CD14-positive monocyte (primary cell): ENCODE measurements at regions not wholly inside any gene's neighbourhood (a gene's known extent, or its start where the extent isn't known, plus 50 kb on each side); places are given as distances from the start of the nearest gene placed in this dataset.

Experiments
- DNase-seq, 3 donors: peaks; one replicate each; pipeline ENCODE4 v3.0.0-alpha.2; 2011 to 2022
- H2AFZ ChIP-seq: 2 replicates; pipeline ENCODE4 v1.6.0; 2012; ENCODE audit warnings: mild to moderate bottlenecking, low read depth, low read length, inconsistent platforms; ENCODE audit not compliant: insufficient read depth, poor library complexity, severe bottlenecking
- H3K27ac ChIP-seq, 2 donors: 1 replicate in 1 of 2; 2 replicates in 1 of 2; pipeline ENCODE4 v1.5.1; 2012 to 2013; ENCODE audit warnings: low read length in 2 of 2, control low read depth in 1 of 2, inconsistent platforms in 1 of 2, low read depth in 1 of 2, mild to moderate bottlenecking in 1 of 2
- H3K27me3 ChIP-seq, 2 donors: one replicate each; pipeline versions ENCODE4 v1.6.0 to v1.6.1; 2011 to 2013; ENCODE audit warnings: low read length in 2 of 2; ENCODE audit not compliant: control insufficient read depth in 2 of 2, insufficient read depth in 2 of 2
- H3K36me3 ChIP-seq, 2 donors: replicated peaks in 1 of 2; 1 replicate in 1 of 2; 2 replicates in 1 of 2; pipeline versions ENCODE4 v1.5.1 to v1.6.1; 2012 to 2013; ENCODE audit warnings: low read length in 2 of 2, control low read depth in 1 of 2, inconsistent platforms in 1 of 2, mild to moderate bottlenecking in 1 of 2; ENCODE audit not compliant: insufficient read depth in 2 of 2, control insufficient read depth in 1 of 2
- H3K4me1 ChIP-seq, 2 donors: 1 replicate in 1 of 2; 2 replicates in 1 of 2; pipeline versions ENCODE4 v1.5.1 to v1.6.1; 2012 to 2013; ENCODE audit warnings: low read length in 2 of 2, control low read depth in 1 of 2, inconsistent platforms in 1 of 2, mild to moderate bottlenecking in 1 of 2, moderate library complexity in 1 of 2; ENCODE audit not compliant: insufficient read depth in 2 of 2, control insufficient read depth in 1 of 2
- H3K4me2 ChIP-seq: replicated peaks from 2 replicates; pipeline ENCODE3; 2012; ENCODE audit warnings: low read length, moderate library complexity, mild to moderate bottlenecking; ENCODE audit not compliant: poor library complexity, severe bottlenecking; ENCODE audit errors: extremely low read depth
- H3K4me3 ChIP-seq, 3 experiments: fragments of 200-600 bp in 1 of 3; sonication (generic) in 1 of 3; replicated peaks in 1 of 3; 1 replicate in 2 of 3; 2 replicates in 1 of 3; pipeline ENCODE4 v1.5.1; 2011 to 2013; ENCODE audit warnings: low read length in 3 of 3, mild to moderate bottlenecking in 3 of 3, control low read depth in 2 of 3, low read depth in 2 of 3, inconsistent platforms in 1 of 3, moderate library complexity in 1 of 3
- H3K79me2 ChIP-seq: 2 replicates; pipeline ENCODE4 v1.6.0; 2012; ENCODE audit warnings: mild to moderate bottlenecking, control low read depth, inconsistent platforms, low read length, moderate library complexity; ENCODE audit not compliant: insufficient read depth
- H3K9ac ChIP-seq: 2 replicates; pipeline ENCODE4 v1.6.0; 2017; ENCODE audit warnings: low read length, mild to moderate bottlenecking; ENCODE audit not compliant: insufficient read depth, poor library complexity, severe bottlenecking
- H3K9me3 ChIP-seq, 2 donors: replicated peaks in 1 of 2; 1 replicate in 1 of 2; 2 replicates in 1 of 2; pipeline versions ENCODE4 v1.5.1 to v1.6.1; 2012 to 2013; ENCODE audit warnings: low read length in 2 of 2, control low read depth in 1 of 2; ENCODE audit not compliant: control insufficient read depth in 1 of 2, insufficient read depth in 1 of 2
- H4K20me1 ChIP-seq: 2 replicates; pipeline ENCODE4 v1.6.0; 2012; ENCODE audit warnings: mild to moderate bottlenecking, low read length, control low read depth, moderate library complexity; ENCODE audit not compliant: insufficient read depth
- H3K27ac Mint-ChIP-seq, 7 donors: one replicate each; pipeline ENCODE4 v1.8.0; 2020; ENCODE audit warnings: mild to moderate bottlenecking in 7 of 7, mixed read lengths in 7 of 7, moderate library complexity in 6 of 7, inconsistent platforms in 2 of 7
- H3K27me3 Mint-ChIP-seq, 3 donors: one replicate each; pipeline ENCODE4 v1.8.0; 2021 to 2022; ENCODE audit warnings: low read depth in 3 of 3, mild to moderate bottlenecking in 3 of 3, mixed read lengths in 3 of 3, moderate library complexity in 3 of 3, inconsistent platforms in 1 of 3
- H3K36me3 Mint-ChIP-seq, 2 donors: one replicate each; pipeline ENCODE4 v1.8.0; 2020; ENCODE audit warnings: mixed read lengths in 2 of 2, inconsistent platforms in 1 of 2, mild to moderate bottlenecking in 1 of 2
- H3K4me1 Mint-ChIP-seq: one replicate; pipeline ENCODE4 v1.8.0; 2020; ENCODE audit warnings: mild to moderate bottlenecking, mixed read lengths
- H3K4me3 Mint-ChIP-seq, 2 donors: one replicate each; pipeline ENCODE4 v1.8.0; 2020; ENCODE audit warnings: mild to moderate bottlenecking in 2 of 2, mixed read lengths in 2 of 2, moderate library complexity in 1 of 2
- H3K9me3 Mint-ChIP-seq, 7 donors: one replicate each; pipeline ENCODE4 v1.8.0; 2020 to 2022; ENCODE audit warnings: mixed read lengths in 7 of 7, mild to moderate bottlenecking in 6 of 7, moderate library complexity in 6 of 7, inconsistent platforms in 2 of 7
- WGBS: methylation state at CpG from one replicate; pipeline ENCODE4 v1.1.5; 2013; ENCODE audit warnings: missing lambda C conversion rate; ENCODE audit not compliant: insufficient coverage; 5-methylcytosine and 5-hydroxymethylcytosine counted together
- intact Hi-C, 2 donors: fragments of 100-400 bp; cut with micrococcal nuclease; formaldehyde crosslinking; loops; one replicate each; pipeline versions ENCODE4 v1.15.0 to v1.15.1; 2023
- TF ChIP-seq, protein P1 (sequence below): fragments of 200-600 bp; IDR thresholded peaks from one replicate; pipeline ENCODE4 v1.8.0; 2022; ENCODE audit warnings: antibody characterized with exemption, mild to moderate bottlenecking

DNA sequence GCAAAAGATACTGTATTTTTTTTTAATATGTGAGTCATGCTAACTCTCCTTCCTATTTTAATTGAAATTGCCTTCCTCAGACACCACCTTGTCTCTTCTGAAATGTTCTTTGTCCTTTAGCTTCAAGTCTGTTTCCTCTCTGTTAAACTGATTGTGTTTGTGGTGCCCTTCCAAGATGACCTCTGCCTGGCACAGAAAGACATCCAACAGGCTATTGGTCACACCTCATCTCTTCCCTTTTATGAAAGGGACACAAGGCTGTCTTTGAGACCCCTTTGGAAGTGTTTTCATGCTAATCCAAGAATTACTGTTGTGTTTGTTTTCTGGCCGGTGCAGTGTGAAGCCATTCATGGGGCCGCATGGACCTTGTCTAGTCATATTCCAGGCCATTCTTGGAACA lies 94.0 kb upstream of the PIK3C3 start:
- Mint-ChIP-seq H3K4me3 (no peak overlapping the region), H3K4me1 (no peaks in the 10 kb centered on the region), H3K27ac (no peak overlapping the region), H3K36me3 (no peaks in the 10 kb centered on the region), H3K9me3 (peaks cover 0 to 8% (median 5%) of the 10 kb centered on the region in 7 donors), H3K27me3 (peaks cover 0 to 2% (median 0%) of the 10 kb centered on the region in 3 donors)
- H3K4me3 ChIP-seq: no peak overlapping the region
- H3K4me1 ChIP-seq: no peaks in the 10 kb centered on the region
- no peaks in the 10 kb centered on the region for H4K20me1 ChIP-seq
- H2AFZ ChIP-seq: no peak overlapping the region
- H3K27me3 ChIP-seq: no peaks in the 10 kb centered on the region
- H3K9me3 ChIP-seq: no peaks in the 10 kb centered on the region
- no peak overlapping the region for H3K27ac ChIP-seq
- H3K9ac ChIP-seq: no peak overlapping the region
- no peaks in the 10 kb centered on the region for H3K79me2 ChIP-seq
- intact Hi-C loops: no loop called here
- 94% methylated on average over 2 of the region's 2 CpGs for WGBS
- H3K4me2 ChIP-seq: no peak overlapping the region
- TF ChIP-seq, protein P1, sequence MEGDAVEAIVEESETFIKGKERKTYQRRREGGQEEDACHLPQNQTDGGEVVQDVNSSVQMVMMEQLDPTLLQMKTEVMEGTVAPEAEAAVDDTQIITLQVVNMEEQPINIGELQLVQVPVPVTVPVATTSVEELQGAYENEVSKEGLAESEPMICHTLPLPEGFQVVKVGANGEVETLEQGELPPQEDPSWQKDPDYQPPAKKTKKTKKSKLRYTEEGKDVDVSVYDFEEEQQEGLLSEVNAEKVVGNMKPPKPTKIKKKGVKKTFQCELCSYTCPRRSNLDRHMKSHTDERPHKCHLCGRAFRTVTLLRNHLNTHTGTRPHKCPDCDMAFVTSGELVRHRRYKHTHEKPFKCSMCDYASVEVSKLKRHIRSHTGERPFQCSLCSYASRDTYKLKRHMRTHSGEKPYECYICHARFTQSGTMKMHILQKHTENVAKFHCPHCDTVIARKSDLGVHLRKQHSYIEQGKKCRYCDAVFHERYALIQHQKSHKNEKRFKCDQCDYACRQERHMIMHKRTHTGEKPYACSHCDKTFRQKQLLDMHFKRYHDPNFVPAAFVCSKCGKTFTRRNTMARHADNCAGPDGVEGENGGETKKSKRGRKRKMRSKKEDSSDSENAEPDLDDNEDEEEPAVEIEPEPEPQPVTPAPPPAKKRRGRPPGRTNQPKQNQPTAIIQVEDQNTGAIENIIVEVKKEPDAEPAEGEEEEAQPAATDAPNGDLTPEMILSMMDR: no peak
- no peak for DNase-seq
- H3K36me3 ChIP-seq: no peaks in the 10 kb centered on the region

DNA sequence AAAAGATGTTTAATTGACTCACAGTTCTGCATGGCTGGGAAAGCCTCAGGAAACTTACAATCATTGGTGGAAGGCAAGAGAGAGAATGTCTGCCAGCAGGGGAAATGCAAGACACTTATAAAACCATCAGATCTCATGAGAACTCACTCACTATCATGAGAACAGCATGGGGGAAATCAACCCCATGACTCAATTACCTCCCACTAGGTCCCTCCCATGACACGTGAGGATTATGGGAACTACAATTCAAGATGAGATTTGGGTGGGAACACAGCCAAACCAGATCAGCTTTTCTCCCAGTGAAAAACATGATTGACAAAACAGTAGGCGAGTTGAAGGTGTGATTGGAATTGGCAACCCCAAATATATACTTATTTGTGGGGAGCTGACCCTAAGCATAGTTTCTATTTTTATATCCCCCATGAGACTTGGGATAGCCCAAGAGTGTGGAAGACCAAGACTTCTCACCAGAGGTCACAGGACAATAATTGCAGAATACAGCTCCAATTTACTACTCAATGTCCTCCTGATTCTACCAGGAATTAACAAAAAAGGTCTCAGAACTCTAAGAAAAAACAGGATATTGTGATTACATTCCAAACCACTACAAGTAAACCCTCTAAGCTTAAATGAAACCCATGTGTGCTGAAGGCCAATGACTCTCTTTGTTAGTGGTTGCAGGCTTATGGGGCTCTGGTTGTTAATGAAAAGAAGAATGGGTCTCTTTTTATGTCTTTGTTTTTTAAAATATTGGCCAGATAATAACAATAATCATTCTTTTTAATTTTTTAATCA lies 96.1 kb upstream of the PIK3C3 start:
- Mint-ChIP-seq H3K27ac (no peak overlapping the region), H3K4me1 (no peaks in the 10 kb centered on the region), H3K4me3 (no peak overlapping the region), H3K36me3 (no peaks in the 10 kb centered on the region), H3K27me3 (peaks cover 0 to 4% (median 0%) of the 10 kb centered on the region in 3 donors), H3K9me3 (peaks cover 0 to 4% (median 3%) of the 10 kb centered on the region in 7 donors)
- Histone ChIP-seq H3K27ac (no peak overlapping the region), H3K9me3 (no peaks in the 10 kb centered on the region), H3K4me2 (no peak overlapping the region), H3K36me3 (no peaks in the 10 kb centered on the region), H4K20me1 (no peaks in the 10 kb centered on the region), H3K27me3 (no peaks in the 10 kb centered on the region), H2AFZ (no peak overlapping the region), H3K4me3 (no peak overlapping the region), H3K9ac (no peak overlapping the region), H3K79me2 (no peaks in the 10 kb centered on the region), H3K4me1 (no peaks in the 10 kb centered on the region)
- TF ChIP-seq, protein P1: no peak
- DNase-seq: no peak
- intact Hi-C loops: no loop called here
- no CpG with 5 or more reads among the region's 2 CpGs for WGBS
